Astrocyte of the cerebellum (primary cell): ENCODE measurements at regions not wholly inside any gene's neighbourhood (a gene's known extent, or its start where the extent isn't known, plus 50 kb on each side); places are given as distances from the start of the nearest gene placed in this dataset.

Source experiments
- DNase-seq: peaks from one replicate; pipeline ENCODE4 v3.0.0-alpha.2; 2011; ENCODE audit warnings: low read depth
- H3K4me3 ChIP-seq: 2 replicates; pipeline ENCODE4 v1.5.1; 2011; ENCODE audit warnings: mild to moderate bottlenecking, low read depth, low read length, moderate library complexity
- CTCF ChIP-seq: IDR thresholded peaks from 2 replicates; pipeline ENCODE4 v1.5.1; 2012; ENCODE audit warnings: low read length, low read depth, moderate library complexity, mild to moderate bottlenecking; ENCODE audit errors: missing control alignments
- in situ Hi-C: cut with HindIII; loops from 2 replicates; pipeline ENCODE4 v1.10.0; 2017; ENCODE audit warnings: low sequenced_read_pairs

- DNase-seq, result no peak
- TF ChIP-seq CTCF, result no peak
- no peak overlapping the region for H3K4me3 ChIP-seq
- in situ Hi-C loops, result loop anchor here (5.0 kb wide), 1 partner anchor 88 kb away; no protein-coding TSS in a partner anchor
These were observed 678.9 kb upstream of the FANCL start for GRCh38 chr2:58920001-58920400.

- no peak for TF ChIP-seq CTCF
- in situ Hi-C loops, result loop anchor here (5.0 kb wide), 1 partner anchor 48 kb away; no protein-coding TSS in a partner anchor
- DNase-seq, result no peak
- H3K4me3 ChIP-seq, result no peak overlapping the region
These were observed 678.2 kb upstream of the FANCL start for GRCh38 chr2:58919316-58919715.

- TF ChIP-seq CTCF, result no peak
- H3K4me3 ChIP-seq, result no peak overlapping the region
- in situ Hi-C loops, result loop anchor here (5.0 kb wide), 1 partner anchor 49 kb away; no protein-coding TSS in a partner anchor
- peak; percentile 35 for DNase-seq
These were observed 677.0 kb upstream of the FANCL start for GRCh38 chr2:58918141-58918540.

GRCh38 chr2:58917596-58917995 is 676.5 kb upstream of the FANCL start:
- in situ Hi-C loops, result loop anchor here (5.0 kb wide), 1 partner anchor 50 kb away; no protein-coding TSS in a partner anchor
- no peak for DNase-seq
- TF ChIP-seq CTCF, result no peak
- H3K4me3 ChIP-seq, result no peak overlapping the region

- H3K4me3 ChIP-seq, result no peak overlapping the region
- TF ChIP-seq CTCF, result no peak
- in situ Hi-C loops, result loop anchor here (5.0 kb wide), 1 partner anchor 51 kb away; no protein-coding TSS in a partner anchor
- no peak for DNase-seq
These were observed 674.9 kb upstream of the FANCL start for GRCh38 chr2:58916063-58916462.

GRCh38 chr2:58914733-58915505 is 673.8 kb upstream of the FANCL start:
- in situ Hi-C loops, result loop anchor here (5.0 kb wide), 1 partner anchor 52 kb away; no protein-coding TSS in a partner anchor
- no peak for DNase-seq
- no peak overlapping the region for H3K4me3 ChIP-seq
- TF ChIP-seq CTCF, result no peak
